Neural cell (in vitro differentiated cells): ENCODE measurements at regions not wholly inside any gene's neighbourhood (a gene's known extent, or its start where the extent isn't known, plus 50 kb on each side); places are given as distances from the start of the nearest gene placed in this dataset.

Experiments used
- H2AFZ ChIP-seq: fragments of 200-600, 300-800 bp; sonication (generic), shearing (Covaris generic); 2 replicates; pipeline ENCODE4 v1.6.0; 2014; ENCODE audit warnings: low read depth, mild to moderate bottlenecking, antibody characterized with exemption, low read length, moderate library complexity
- H3F3A ChIP-seq: fragments of 200-600 bp; shearing (Covaris generic); 2 replicates; pipeline ENCODE4 v1.6.1; 2016; ENCODE audit warnings: mild to moderate bottlenecking, moderate library complexity, mixed read lengths, antibody characterized with exemption, low read length; ENCODE audit not compliant: insufficient read depth, poor library complexity, severe bottlenecking
- H3K27ac ChIP-seq: fragments of 200-600, 300-800 bp; sonication (generic), shearing (Covaris generic); 2 replicates; pipeline ENCODE4 v1.5.1; 2014; ENCODE audit warnings: mild to moderate bottlenecking, low read length, moderate library complexity
- H3K27me3 ChIP-seq: fragments of 300-800, 200-600 bp; sonication (generic), shearing (Covaris generic); 2 replicates; pipeline ENCODE4 v1.6.0; 2014; ENCODE audit warnings: mild to moderate bottlenecking, low read depth, low read length, moderate library complexity; ENCODE audit not compliant: insufficient read depth
- H3K36me3 ChIP-seq: fragments of 300-800, 200-600 bp; sonication (generic), shearing (Covaris generic); 2 replicates; pipeline ENCODE4 v1.5.1; 2014; ENCODE audit warnings: mild to moderate bottlenecking, antibody characterized with exemption, low read length, moderate library complexity; ENCODE audit not compliant: insufficient read depth
- H3K4me2 ChIP-seq: fragments of 300-800, 200-600 bp; sonication (generic), shearing (Covaris generic); 2 replicates; pipeline ENCODE4 v1.6.0; 2014; ENCODE audit warnings: mild to moderate bottlenecking, low read length
- H3K4me3 ChIP-seq: fragments of 300-800, 200-600 bp; sonication (generic), shearing (Covaris generic); 2 replicates; pipeline ENCODE4 v1.5.1; 2014; ENCODE audit warnings: mild to moderate bottlenecking, low read length, moderate library complexity
- H3K79me2 ChIP-seq: fragments of 200-600 bp; shearing (Covaris generic); replicated peaks from 2 replicates; pipeline ENCODE4 v1.6.0; 2014; ENCODE audit warnings: mild to moderate bottlenecking, low read length, moderate library complexity; ENCODE audit not compliant: insufficient read depth
- H3K9ac ChIP-seq: fragments of 300-800, 200-600 bp; sonication (generic), shearing (Covaris generic); 2 replicates; pipeline ENCODE4 v1.6.1; 2016; ENCODE audit warnings: mild to moderate bottlenecking, low read length, mixed read lengths
- H3K9me2 ChIP-seq: fragments of 200-600 bp; shearing (Covaris generic); 2 replicates; pipeline ENCODE4 v1.6.1; 2016; ENCODE audit warnings: mild to moderate bottlenecking, low read length, mixed read lengths; ENCODE audit not compliant: insufficient read depth
- H3K9me3 ChIP-seq: fragments of 200-600, 300-800 bp; sonication (generic), shearing (Covaris generic); 2 replicates; pipeline ENCODE4 v1.6.1; 2016; ENCODE audit warnings: mild to moderate bottlenecking, mixed run types, low read length, moderate library complexity, mixed read lengths
- H4K20me1 ChIP-seq: fragments of 200-600 bp; shearing (Covaris generic); 2 replicates; pipeline ENCODE4 v1.6.1; 2016; ENCODE audit warnings: mild to moderate bottlenecking, mixed run types; ENCODE audit not compliant: insufficient read depth
- CTCF ChIP-seq: fragments of 450-650 bp; IDR thresholded peaks from 2 replicates; pipeline ENCODE4 v1.5.1; 2014; ENCODE audit warnings: antibody characterized with exemption, mild to moderate bottlenecking, moderate library complexity; ENCODE audit not compliant: poor library complexity, severe bottlenecking
- EP300 ChIP-seq: fragments of 450-650 bp; conservative IDR thresholded peaks from 2 replicates; pipeline ENCODE4 v1.6.1; 2014; ENCODE audit warnings: antibody characterized with exemption, mild to moderate bottlenecking, moderate library complexity; ENCODE audit not compliant: poor library complexity, severe bottlenecking
- EZH2 ChIP-seq: fragments of 200-600, 300-800 bp; shearing (Covaris generic), sonication (generic); IDR thresholded peaks from 2 replicates; pipeline ENCODE4 v1.6.1; 2014; ENCODE audit warnings: antibody characterized with exemption, low read length, borderline replicate concordance, mild to moderate bottlenecking; ENCODE audit not compliant: insufficient read depth, poor library complexity, severe bottlenecking
- MXI1 ChIP-seq: fragments of 450-650 bp; conservative IDR thresholded peaks from 2 replicates; pipeline ENCODE4 v1.6.1; 2014; ENCODE audit warnings: antibody characterized with exemption, mild to moderate bottlenecking; ENCODE audit not compliant: poor library complexity, severe bottlenecking
- POLR2AphosphoS5 ChIP-seq: IDR thresholded peaks from 2 replicates; pipeline ENCODE4 v1.6.1; 2012
- RAD21 ChIP-seq: fragments of 450-650 bp; conservative IDR thresholded peaks from 2 replicates; pipeline ENCODE4 v1.6.1; 2014; ENCODE audit warnings: antibody characterized with exemption, mild to moderate bottlenecking, moderate library complexity
- REST ChIP-seq: IDR thresholded peaks from 2 replicates; pipeline ENCODE4 v1.6.1; 2012; ENCODE audit warnings: borderline replicate concordance
- SMC3 ChIP-seq: fragments of 450-650 bp; conservative IDR thresholded peaks from 2 replicates; pipeline ENCODE4 v1.6.1; 2014; ENCODE audit warnings: antibody characterized with exemption, mild to moderate bottlenecking, moderate library complexity; ENCODE audit not compliant: poor library complexity
- TAF1 ChIP-seq: IDR thresholded peaks from 2 replicates; pipeline ENCODE4 v1.6.1; 2012; ENCODE audit warnings: low read depth

GRCh38 chr12:30138483-30138882 is 354.7 kb upstream of the TMTC1 start:
- H4K20me1 ChIP-seq: no peaks in the 10 kb centered on the region
- H3K9ac ChIP-seq: no peak overlapping the region
- no peaks in the 10 kb centered on the region for H3K9me3 ChIP-seq
- H3K4me3 ChIP-seq: no peak overlapping the region
- no peak overlapping the region for H2AFZ ChIP-seq
- no peak for TF ChIP-seq POLR2AphosphoS5
- no peak for TF ChIP-seq MXI1
- no peak for TF ChIP-seq EP300
- no peak for TF ChIP-seq REST
- no peak for TF ChIP-seq TAF1
- TF ChIP-seq RAD21: no peak
- TF ChIP-seq EZH2: no peak
- TF ChIP-seq SMC3: no peak
- no peak for TF ChIP-seq CTCF
- H3K79me2 ChIP-seq: no peaks in the 10 kb centered on the region
- H3K36me3 ChIP-seq: no peaks in the 10 kb centered on the region
- H3K27ac ChIP-seq: no peak overlapping the region
- H3K9me2 ChIP-seq: no peaks in the 10 kb centered on the region
- H3K4me2 ChIP-seq: no peak overlapping the region
- no peaks in the 10 kb centered on the region for H3K27me3 ChIP-seq
- H3F3A ChIP-seq: no peaks in the 10 kb centered on the region

DNA sequence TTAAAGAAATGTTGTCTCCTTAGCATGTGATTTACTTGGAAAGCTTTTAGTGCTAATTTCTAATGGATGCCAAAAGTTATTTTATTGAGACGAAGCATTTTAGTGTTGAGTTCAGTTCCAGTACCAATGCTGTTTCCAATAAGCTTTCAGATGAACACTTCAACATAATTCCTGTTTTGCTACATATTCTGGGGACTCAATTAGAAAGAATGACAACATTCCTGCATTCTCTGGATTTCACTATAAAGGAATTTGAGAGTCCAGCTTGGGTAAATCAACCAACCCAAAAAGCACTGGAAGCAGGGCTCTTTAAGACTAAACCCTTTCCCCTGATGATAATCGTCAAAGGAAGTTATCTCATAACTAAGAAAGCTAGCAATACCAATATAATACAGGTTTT is 353.0 kb upstream of the TMTC1 start:
- no peaks in the 10 kb centered on the region for H3K79me2 ChIP-seq
- no peaks in the 10 kb centered on the region for H3K27me3 ChIP-seq
- no peaks in the 10 kb centered on the region for H3K9me2 ChIP-seq
- H3K9me3 ChIP-seq: no peaks in the 10 kb centered on the region
- H3K9ac ChIP-seq: no peak overlapping the region
- H3K27ac ChIP-seq: no peak overlapping the region
- no peak for TF ChIP-seq POLR2AphosphoS5
- no peak for TF ChIP-seq EP300
- TF ChIP-seq CTCF: no peak
- no peak for TF ChIP-seq MXI1
- no peaks in the 10 kb centered on the region for H4K20me1 ChIP-seq
- H3F3A ChIP-seq: no peaks in the 10 kb centered on the region
- no peak overlapping the region for H3K4me2 ChIP-seq
- no peak overlapping the region for H3K4me3 ChIP-seq
- H3K36me3 ChIP-seq: no peaks in the 10 kb centered on the region
- H2AFZ ChIP-seq: no peak overlapping the region
